ENCODE measurements at regions not wholly inside any gene's neighbourhood (a gene's known extent, or its start where the extent isn't known, plus 50 kb on each side); places are given as distances from the start of the nearest gene placed in this dataset.
A peak's percentile ranks its signal among the peaks of the same experiment; 100 is the strongest.

- intact Hi-C loops (cut with DNase I) = no loop called here
- Histone ChIP-seq H3K36me3 (no peaks in the 10 kb centered on the region), H3K27ac (no peak overlapping the region), H3K27me3 (no peaks in the 10 kb centered on the region), H3K4me3 (no peak overlapping the region), H3K9me3 (no peaks in the 10 kb centered on the region), H3K4me1 (no peaks in the 10 kb centered on the region)
- peak in 1 of 5 donors; percentile 49 for DNase-seq
- no peak for ATAC-seq
- no peak for TF ChIP-seq POLR2A (IDR thresholded peaks at IDR 0.05)
- TF ChIP-seq, protein P1, sequence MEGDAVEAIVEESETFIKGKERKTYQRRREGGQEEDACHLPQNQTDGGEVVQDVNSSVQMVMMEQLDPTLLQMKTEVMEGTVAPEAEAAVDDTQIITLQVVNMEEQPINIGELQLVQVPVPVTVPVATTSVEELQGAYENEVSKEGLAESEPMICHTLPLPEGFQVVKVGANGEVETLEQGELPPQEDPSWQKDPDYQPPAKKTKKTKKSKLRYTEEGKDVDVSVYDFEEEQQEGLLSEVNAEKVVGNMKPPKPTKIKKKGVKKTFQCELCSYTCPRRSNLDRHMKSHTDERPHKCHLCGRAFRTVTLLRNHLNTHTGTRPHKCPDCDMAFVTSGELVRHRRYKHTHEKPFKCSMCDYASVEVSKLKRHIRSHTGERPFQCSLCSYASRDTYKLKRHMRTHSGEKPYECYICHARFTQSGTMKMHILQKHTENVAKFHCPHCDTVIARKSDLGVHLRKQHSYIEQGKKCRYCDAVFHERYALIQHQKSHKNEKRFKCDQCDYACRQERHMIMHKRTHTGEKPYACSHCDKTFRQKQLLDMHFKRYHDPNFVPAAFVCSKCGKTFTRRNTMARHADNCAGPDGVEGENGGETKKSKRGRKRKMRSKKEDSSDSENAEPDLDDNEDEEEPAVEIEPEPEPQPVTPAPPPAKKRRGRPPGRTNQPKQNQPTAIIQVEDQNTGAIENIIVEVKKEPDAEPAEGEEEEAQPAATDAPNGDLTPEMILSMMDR (IDR thresholded peaks at IDR 0.05) = no peak
- WGBS, 4 donors = 48 to 66% (median 51%) methylated on average over 15 to 17 of the region's 17 CpGs
These were observed 975.4 kb downstream of the ZPLD1 start for GRCh38 chr3:103410231-103410630.

DNA sequence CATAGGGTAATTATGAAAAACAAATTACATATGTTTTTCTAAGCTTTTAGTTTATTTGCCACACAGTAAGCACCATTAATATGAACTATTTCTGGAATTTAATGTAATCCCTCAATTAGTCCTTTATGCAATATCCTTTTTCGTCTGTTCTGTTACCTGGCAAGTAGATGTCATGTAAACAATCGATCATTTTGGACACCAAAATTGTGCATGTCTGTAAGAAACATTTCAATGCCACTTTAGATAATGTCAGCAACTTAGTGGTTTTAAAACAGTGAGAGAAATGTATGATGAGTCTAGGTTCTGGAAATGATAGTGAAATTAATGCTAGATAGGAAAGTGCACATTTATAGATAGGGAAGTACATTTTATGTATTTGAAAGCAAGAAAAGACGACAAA is 986.6 kb downstream of the ZPLD1 start:
- WGBS, 4 donors = 76 to 86% (median 80%) methylated on average over 3 of the region's 3 CpGs
- Histone ChIP-seq H3K4me3 (no peak overlapping the region), H3K36me3 (no peaks in the 10 kb centered on the region), H3K27me3 (no peaks in the 10 kb centered on the region), H3K27ac (no peak overlapping the region), H3K9me3 (peaks cover 0 to 10% (median 0%) of the 10 kb centered on the region in 12 donors), H3K4me1 (no peaks in the 10 kb centered on the region)
- ATAC-seq = no peak
- no peak for TF ChIP-seq POLR2A (IDR thresholded peaks at IDR 0.05)
- TF ChIP-seq, protein P1 (IDR thresholded peaks at IDR 0.05) = no peak
- DNase-seq = no peak
- intact Hi-C loops (cut with DNase I) = no loop called here

- H3K27me3 ChIP-seq = no peaks in the 10 kb centered on the region
- no peak for TF ChIP-seq POLR2A (IDR thresholded peaks at IDR 0.05)
- TF ChIP-seq, protein P1 (IDR thresholded peaks at IDR 0.05) = no peak
- intact Hi-C loops (cut with DNase I) = no loop called here
- H3K36me3 ChIP-seq = no peaks in the 10 kb centered on the region
- DNase-seq (no peak), ATAC-seq (no peak)
- H3K27ac ChIP-seq = no peak overlapping the region
- whole genome bisulfite sequencing, 4 donors = 77 to 82% (median 81%) methylated on average over 4 of the region's 4 CpGs
- H3K4me3 ChIP-seq = no peak overlapping the region
- peaks cover 0 to 3% (median 0%) of the 10 kb centered on the region in 12 donors for H3K9me3 ChIP-seq
- no peaks in the 10 kb centered on the region for H3K4me1 ChIP-seq
These were observed 1003.1 kb downstream of the ZPLD1 start for GRCh38 chr3:103437883-103438282.

DNA sequence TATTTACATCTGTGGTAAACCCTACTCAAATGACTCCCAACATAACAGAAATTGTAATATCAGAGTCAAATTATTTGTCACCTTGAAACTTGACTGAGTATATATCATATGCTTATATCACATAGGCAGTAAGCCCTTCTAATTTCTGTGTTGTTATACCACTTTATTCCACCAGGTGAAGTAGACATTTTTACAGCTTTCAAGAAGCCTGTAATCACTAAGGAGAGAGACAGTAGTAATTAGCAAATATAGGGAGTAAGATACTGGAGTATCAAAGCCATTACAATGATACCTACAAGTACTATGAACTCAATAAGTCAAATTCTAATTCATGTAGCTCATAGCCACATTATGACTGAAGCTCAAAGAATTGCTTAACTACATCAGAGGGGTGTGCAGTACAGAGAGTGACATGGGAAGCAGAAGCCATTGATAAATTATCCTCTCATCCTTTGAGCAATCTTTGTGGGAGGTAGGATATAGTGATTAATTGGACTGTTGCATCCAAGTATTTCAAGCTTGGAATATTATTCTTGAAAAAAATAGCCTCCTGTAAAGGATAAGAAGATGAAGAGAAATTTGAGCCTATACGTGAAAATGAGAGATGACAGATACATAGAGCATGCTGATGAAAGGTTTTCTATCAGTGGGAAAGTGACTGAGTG is 1005.9 kb downstream of the ZPLD1 start:
- Histone ChIP-seq H3K9me3 (peaks cover 0 to 7% (median 0%) of the 10 kb centered on the region in 12 donors), H3K4me1 (no peaks in the 10 kb centered on the region), H3K27me3 (no peaks in the 10 kb centered on the region), H3K4me3 (no peak overlapping the region), H3K27ac (no peak overlapping the region), H3K36me3 (no peaks in the 10 kb centered on the region)
- 41 to 57% (median 48%) methylated on average over 1 of the region's 1 CpG for WGBS, 4 donors
- TF ChIP-seq POLR2A (IDR thresholded peaks at IDR 0.05) = no peak
- TF ChIP-seq, protein P1 (IDR thresholded peaks at IDR 0.05) = peak in 4 of 12 donors; percentile 10 to 38 (median 18)
- ATAC-seq (no peak), DNase-seq (no peak)
- intact Hi-C loops (cut with DNase I) = no loop called here
